ENCODE measurements at regions not wholly inside any gene's neighbourhood (a gene's known extent, or its start where the extent isn't known, plus 50 kb on each side); places are given as distances from the start of the nearest gene placed in this dataset.
"Not testable (repeated sequence)": the region's sequence is repeated elsewhere in the genome, so short reads cannot be mapped to it uniquely, and the experiment has no call there.

DNA sequence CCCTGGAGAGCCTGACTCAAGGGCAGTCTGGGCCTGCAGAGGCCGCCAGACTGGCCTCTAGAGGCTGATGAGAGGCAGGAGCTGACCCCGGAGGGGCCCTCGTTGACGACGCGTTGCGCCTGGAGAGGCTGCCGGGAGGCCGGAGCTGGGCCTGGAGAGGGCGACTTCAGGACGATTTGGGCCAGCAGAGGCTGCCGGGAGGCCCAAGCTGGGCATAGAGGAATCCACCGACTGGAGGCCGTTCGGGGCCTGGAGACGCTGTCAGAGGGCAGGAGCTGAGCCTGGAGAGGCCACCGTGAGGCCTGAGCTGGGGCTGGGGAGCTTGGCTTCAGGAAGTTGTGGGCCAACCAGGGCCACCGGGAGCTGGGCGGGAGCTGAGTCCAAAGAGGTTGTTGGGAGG lies 322.5 kb downstream of the ZNF479 start:
- TF ChIP-seq, protein P1, sequence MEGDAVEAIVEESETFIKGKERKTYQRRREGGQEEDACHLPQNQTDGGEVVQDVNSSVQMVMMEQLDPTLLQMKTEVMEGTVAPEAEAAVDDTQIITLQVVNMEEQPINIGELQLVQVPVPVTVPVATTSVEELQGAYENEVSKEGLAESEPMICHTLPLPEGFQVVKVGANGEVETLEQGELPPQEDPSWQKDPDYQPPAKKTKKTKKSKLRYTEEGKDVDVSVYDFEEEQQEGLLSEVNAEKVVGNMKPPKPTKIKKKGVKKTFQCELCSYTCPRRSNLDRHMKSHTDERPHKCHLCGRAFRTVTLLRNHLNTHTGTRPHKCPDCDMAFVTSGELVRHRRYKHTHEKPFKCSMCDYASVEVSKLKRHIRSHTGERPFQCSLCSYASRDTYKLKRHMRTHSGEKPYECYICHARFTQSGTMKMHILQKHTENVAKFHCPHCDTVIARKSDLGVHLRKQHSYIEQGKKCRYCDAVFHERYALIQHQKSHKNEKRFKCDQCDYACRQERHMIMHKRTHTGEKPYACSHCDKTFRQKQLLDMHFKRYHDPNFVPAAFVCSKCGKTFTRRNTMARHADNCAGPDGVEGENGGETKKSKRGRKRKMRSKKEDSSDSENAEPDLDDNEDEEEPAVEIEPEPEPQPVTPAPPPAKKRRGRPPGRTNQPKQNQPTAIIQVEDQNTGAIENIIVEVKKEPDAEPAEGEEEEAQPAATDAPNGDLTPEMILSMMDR (IDR thresholded peaks at IDR 0.05): not testable (repeated sequence)
- TF ChIP-seq POLR2A (IDR thresholded peaks at IDR 0.05): not testable (repeated sequence)
